DND-41 (cell line): ENCODE measurements at regions not wholly inside any gene's neighbourhood (a gene's known extent, or its start where the extent isn't known, plus 50 kb on each side); places are given as distances from the start of the nearest gene placed in this dataset.

Experiments
- EZH2 ChIP-seq: IDR thresholded peaks from 3 replicates; pipeline ENCODE4 v1.6.1; 2012; ENCODE audit warnings: borderline replicate concordance, low read depth, mild to moderate bottlenecking, moderate library complexity, low read length, inconsistent platforms; ENCODE audit not compliant: severe bottlenecking
- TF ChIP-seq, protein P1 (sequence below): IDR thresholded peaks from 2 replicates; pipeline ENCODE4 v1.5.1; 2012; ENCODE audit warnings: borderline replicate concordance, low read length, moderate library complexity, mild to moderate bottlenecking; ENCODE audit not compliant: poor library complexity, severe bottlenecking; ENCODE audit errors: extremely low read depth

DNA sequence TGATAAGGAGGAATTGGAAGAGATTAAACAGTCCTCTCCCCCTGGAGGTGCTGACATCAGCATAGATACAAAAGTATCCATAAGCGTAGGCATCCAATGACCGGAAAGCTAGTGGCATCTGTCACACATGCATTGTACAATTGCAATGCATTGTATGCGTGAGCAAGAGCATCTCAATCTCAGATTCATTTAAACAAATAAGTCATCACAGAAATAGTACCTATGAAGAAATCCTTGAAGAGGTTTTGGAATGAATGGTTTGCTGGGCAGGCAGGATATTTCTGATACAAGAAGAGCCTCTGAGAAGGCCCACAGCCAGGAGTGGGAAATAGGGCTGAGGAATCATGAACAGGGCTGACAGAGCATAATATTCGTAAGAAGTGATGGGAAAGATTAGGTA lies 88.9 kb upstream of the ABCD3 start:
- TF ChIP-seq, protein P1, sequence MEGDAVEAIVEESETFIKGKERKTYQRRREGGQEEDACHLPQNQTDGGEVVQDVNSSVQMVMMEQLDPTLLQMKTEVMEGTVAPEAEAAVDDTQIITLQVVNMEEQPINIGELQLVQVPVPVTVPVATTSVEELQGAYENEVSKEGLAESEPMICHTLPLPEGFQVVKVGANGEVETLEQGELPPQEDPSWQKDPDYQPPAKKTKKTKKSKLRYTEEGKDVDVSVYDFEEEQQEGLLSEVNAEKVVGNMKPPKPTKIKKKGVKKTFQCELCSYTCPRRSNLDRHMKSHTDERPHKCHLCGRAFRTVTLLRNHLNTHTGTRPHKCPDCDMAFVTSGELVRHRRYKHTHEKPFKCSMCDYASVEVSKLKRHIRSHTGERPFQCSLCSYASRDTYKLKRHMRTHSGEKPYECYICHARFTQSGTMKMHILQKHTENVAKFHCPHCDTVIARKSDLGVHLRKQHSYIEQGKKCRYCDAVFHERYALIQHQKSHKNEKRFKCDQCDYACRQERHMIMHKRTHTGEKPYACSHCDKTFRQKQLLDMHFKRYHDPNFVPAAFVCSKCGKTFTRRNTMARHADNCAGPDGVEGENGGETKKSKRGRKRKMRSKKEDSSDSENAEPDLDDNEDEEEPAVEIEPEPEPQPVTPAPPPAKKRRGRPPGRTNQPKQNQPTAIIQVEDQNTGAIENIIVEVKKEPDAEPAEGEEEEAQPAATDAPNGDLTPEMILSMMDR, result no peak
- TF ChIP-seq EZH2, result no peak
